ENCODE measurements at regions not wholly inside any gene's neighbourhood (a gene's known extent, or its start where the extent isn't known, plus 50 kb on each side); places are given as distances from the start of the nearest gene placed in this dataset.

DNA sequence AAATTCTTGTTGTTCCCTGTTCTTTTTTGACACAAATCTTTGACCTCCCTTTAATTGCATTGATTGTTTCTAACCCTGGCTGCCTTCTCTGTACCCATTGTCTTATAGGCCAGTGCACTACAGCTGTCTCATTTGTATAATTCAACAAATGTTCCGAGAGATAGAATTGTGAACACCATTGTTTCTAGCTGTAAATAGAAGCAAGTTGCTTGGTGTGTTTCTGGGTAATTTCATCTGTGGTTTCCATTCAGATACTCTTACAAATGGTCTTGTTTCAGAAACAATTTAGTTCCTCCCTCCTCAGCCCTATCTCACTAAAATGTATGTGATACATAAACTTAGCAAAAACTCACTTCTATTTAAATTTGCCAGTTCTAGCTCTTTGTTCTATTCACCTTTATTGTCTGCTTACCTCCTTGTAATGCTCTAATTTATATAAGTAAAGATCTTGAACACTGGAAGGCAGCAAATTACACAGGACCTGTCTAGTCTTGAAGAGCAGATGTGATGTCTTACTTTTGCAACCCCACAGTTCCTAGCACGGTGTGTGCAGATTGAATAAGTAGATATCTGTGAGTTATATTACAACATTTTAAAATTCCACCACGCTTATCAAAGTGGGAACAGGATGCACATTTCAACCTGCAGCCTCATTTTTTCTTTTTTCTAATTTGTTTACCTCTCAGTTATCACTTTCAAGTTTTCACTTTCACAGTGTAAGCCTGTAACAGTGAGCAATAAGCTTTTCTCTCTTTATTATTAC, 515.6 kb upstream of the ZP4 start:
- no peak for TF ChIP-seq PRDM10 (tag by site-specific recombination; IDR thresholded peaks at IDR 0.05)
- TF ChIP-seq, protein P1, sequence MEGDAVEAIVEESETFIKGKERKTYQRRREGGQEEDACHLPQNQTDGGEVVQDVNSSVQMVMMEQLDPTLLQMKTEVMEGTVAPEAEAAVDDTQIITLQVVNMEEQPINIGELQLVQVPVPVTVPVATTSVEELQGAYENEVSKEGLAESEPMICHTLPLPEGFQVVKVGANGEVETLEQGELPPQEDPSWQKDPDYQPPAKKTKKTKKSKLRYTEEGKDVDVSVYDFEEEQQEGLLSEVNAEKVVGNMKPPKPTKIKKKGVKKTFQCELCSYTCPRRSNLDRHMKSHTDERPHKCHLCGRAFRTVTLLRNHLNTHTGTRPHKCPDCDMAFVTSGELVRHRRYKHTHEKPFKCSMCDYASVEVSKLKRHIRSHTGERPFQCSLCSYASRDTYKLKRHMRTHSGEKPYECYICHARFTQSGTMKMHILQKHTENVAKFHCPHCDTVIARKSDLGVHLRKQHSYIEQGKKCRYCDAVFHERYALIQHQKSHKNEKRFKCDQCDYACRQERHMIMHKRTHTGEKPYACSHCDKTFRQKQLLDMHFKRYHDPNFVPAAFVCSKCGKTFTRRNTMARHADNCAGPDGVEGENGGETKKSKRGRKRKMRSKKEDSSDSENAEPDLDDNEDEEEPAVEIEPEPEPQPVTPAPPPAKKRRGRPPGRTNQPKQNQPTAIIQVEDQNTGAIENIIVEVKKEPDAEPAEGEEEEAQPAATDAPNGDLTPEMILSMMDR (tag by site-specific recombination; IDR thresholded peaks at IDR 0.05), result no peak
- TF ChIP-seq BCL11A (tag by site-specific recombination; IDR thresholded peaks at IDR 0.05; ENCODE audit: low read depth), result no peak
- TF ChIP-seq ZNF571 (tag by site-specific recombination; IDR thresholded peaks at IDR 0.05), result no peak
- TF ChIP-seq HOXC10 (CRISPR knock-in tag; IDR thresholded peaks at IDR 0.05), result no peak
- TF ChIP-seq ZNF530 (tag by site-specific recombination; IDR thresholded peaks at IDR 0.05; ENCODE audit: low read depth), result no peak
- TF ChIP-seq ZNF76 (tag by site-specific recombination; IDR thresholded peaks at IDR 0.05; ENCODE audit: borderline replicate concordance, low read depth), result no peak
- no peak for TF ChIP-seq YY1 (tag by site-specific recombination; IDR thresholded peaks at IDR 0.05)
- TF ChIP-seq, protein P2, sequence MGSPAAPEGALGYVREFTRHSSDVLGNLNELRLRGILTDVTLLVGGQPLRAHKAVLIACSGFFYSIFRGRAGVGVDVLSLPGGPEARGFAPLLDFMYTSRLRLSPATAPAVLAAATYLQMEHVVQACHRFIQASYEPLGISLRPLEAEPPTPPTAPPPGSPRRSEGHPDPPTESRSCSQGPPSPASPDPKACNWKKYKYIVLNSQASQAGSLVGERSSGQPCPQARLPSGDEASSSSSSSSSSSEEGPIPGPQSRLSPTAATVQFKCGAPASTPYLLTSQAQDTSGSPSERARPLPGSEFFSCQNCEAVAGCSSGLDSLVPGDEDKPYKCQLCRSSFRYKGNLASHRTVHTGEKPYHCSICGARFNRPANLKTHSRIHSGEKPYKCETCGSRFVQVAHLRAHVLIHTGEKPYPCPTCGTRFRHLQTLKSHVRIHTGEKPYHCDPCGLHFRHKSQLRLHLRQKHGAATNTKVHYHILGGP (tag by site-specific recombination; IDR thresholded peaks at IDR 0.05), result no peak
- TF ChIP-seq, protein P3, sequence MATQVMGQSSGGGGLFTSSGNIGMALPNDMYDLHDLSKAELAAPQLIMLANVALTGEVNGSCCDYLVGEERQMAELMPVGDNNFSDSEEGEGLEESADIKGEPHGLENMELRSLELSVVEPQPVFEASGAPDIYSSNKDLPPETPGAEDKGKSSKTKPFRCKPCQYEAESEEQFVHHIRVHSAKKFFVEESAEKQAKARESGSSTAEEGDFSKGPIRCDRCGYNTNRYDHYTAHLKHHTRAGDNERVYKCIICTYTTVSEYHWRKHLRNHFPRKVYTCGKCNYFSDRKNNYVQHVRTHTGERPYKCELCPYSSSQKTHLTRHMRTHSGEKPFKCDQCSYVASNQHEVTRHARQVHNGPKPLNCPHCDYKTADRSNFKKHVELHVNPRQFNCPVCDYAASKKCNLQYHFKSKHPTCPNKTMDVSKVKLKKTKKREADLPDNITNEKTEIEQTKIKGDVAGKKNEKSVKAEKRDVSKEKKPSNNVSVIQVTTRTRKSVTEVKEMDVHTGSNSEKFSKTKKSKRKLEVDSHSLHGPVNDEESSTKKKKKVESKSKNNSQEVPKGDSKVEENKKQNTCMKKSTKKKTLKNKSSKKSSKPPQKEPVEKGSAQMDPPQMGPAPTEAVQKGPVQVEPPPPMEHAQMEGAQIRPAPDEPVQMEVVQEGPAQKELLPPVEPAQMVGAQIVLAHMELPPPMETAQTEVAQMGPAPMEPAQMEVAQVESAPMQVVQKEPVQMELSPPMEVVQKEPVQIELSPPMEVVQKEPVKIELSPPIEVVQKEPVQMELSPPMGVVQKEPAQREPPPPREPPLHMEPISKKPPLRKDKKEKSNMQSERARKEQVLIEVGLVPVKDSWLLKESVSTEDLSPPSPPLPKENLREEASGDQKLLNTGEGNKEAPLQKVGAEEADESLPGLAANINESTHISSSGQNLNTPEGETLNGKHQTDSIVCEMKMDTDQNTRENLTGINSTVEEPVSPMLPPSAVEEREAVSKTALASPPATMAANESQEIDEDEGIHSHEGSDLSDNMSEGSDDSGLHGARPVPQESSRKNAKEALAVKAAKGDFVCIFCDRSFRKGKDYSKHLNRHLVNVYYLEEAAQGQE (tag by site-specific recombination; IDR thresholded peaks at IDR 0.05), result no peak
- TF ChIP-seq ZNF112 (tag by site-specific recombination; IDR thresholded peaks at IDR 0.05), result no peak
